Endothelial cell of umbilical vein (primary cell): ENCODE measurements at regions not wholly inside any gene's neighbourhood (a gene's known extent, or its start where the extent isn't known, plus 50 kb on each side); places are given as distances from the start of the nearest gene placed in this dataset.

Source experiments
- BruUV-seq: library from RNA; stranded (reverse); fragments of 400-500 nt; replicated peaks from 2 replicates; lab custom pipeline; 2021; lab: Mats Ljungman, UMichigan
- CTCF ChIA-PET: fragments of 300-600, 350-600 bp; sonication (Branson Sonifier 250); formaldehyde crosslinking; loops from one replicate; lab custom pipeline; 2021; ENCODE audit warnings: antibody characterized with exemption, inconsistent platforms; lab: Charles Lee
- POLR2A ChIA-PET: fragments of 300-600, 350-600 bp; sonication (Branson Sonifier 250); formaldehyde crosslinking; loops from one replicate; lab custom pipeline; 2021; ENCODE audit warnings: antibody characterized with exemption, inconsistent platforms; lab: Charles Lee
- DNase-seq: peaks from one replicate; pipeline ENCODE4 v3.0.0-alpha.2; 2011; ENCODE audit warnings: low read depth, low spot score
- FAIRE-seq: peaks from 2 replicates; lab custom pipeline; 2011; peaks lifted over from hg19 to GRCh38; lab: Jason Lieb, UNC
- H2AFZ ChIP-seq: 2 replicates; pipeline ENCODE4 v1.6.0; 2012; ENCODE audit warnings: low read depth, low read length, control low read depth, inconsistent platforms
- H3K27ac ChIP-seq: 2 replicates; pipeline ENCODE4 v1.5.1; 2011; ENCODE audit warnings: low read depth, mild to moderate bottlenecking, control low read depth, low read length, moderate library complexity; ENCODE audit not compliant: insufficient read depth
- H3K27me3 ChIP-seq, 2 experiments: 2 replicates each; pipeline versions ENCODE4 v1.6.0 to v1.6.1; 2011; ENCODE audit warnings: low read length in 2 of 2, mixed read lengths in 1 of 2; ENCODE audit not compliant: control insufficient read depth in 2 of 2, insufficient read depth in 2 of 2
- H3K36me3 ChIP-seq, 2 experiments: 2 replicates in 1 of 2; 3 replicates in 1 of 2; pipeline ENCODE4 v1.5.1; 2011; ENCODE audit warnings: low read length in 2 of 2, mild to moderate bottlenecking in 1 of 2, moderate library complexity in 1 of 2; ENCODE audit not compliant: control insufficient read depth in 2 of 2, insufficient read depth in 2 of 2; ENCODE audit errors: extremely low read depth in 1 of 2
- H3K4me1 ChIP-seq: 3 replicates; pipeline ENCODE4 v1.5.1; 2011; ENCODE audit warnings: mild to moderate bottlenecking, low read length; ENCODE audit not compliant: control insufficient read depth, insufficient read depth; ENCODE audit errors: extremely low read depth
- H3K4me2 ChIP-seq: 2 replicates; pipeline ENCODE4 v1.6.1; 2011; ENCODE audit warnings: low read length, control low read depth, mixed read lengths; ENCODE audit not compliant: insufficient read depth
- H3K4me3 ChIP-seq, 3 experiments: fragments of 200-600 bp in 1 of 3; sonication (generic), shearing (Covaris generic) in 1 of 3; replicated peaks in 1 of 3; 2 replicates each; pipeline ENCODE4 v1.5.1; 2011 to 2016; ENCODE audit warnings: control low read depth in 3 of 3, low read length in 3 of 3, mild to moderate bottlenecking in 2 of 3, inconsistent platforms in 1 of 3, low read depth in 1 of 3, moderate library complexity in 1 of 3; ENCODE audit not compliant: insufficient read depth in 1 of 3
- H3K79me2 ChIP-seq: 2 replicates; pipeline ENCODE4 v1.6.0; 2012; ENCODE audit warnings: low read length, inconsistent platforms; ENCODE audit not compliant: control insufficient read depth, insufficient read depth
- H3K9ac ChIP-seq: replicated peaks from 2 replicates; pipeline ENCODE3; 2011; ENCODE audit warnings: low read length, control low read depth; ENCODE audit not compliant: insufficient read depth; ENCODE audit errors: extremely low read depth
- H3K9me1 ChIP-seq: replicated peaks from 3 replicates; pipeline ENCODE4 v1.6.0; 2011; ENCODE audit warnings: mild to moderate bottlenecking, low read length; ENCODE audit not compliant: control insufficient read depth, insufficient read depth; ENCODE audit errors: extremely low read depth
- H3K9me3 ChIP-seq: replicated peaks from 2 replicates; pipeline ENCODE4 v1.5.1; 2012; ENCODE audit warnings: low read length, inconsistent platforms; ENCODE audit not compliant: control insufficient read depth, insufficient read depth
- H4K20me1 ChIP-seq: replicated peaks from 2 replicates; pipeline ENCODE3; 2011; ENCODE audit warnings: mild to moderate bottlenecking, low read length; ENCODE audit not compliant: control insufficient read depth, insufficient read depth; ENCODE audit errors: extremely low read depth
- CTCF ChIP-seq, 2 donors: IDR thresholded peaks; 1 replicate in 1 of 2; 2 replicates in 1 of 2; pipeline ENCODE4 v1.5.1; 2011; ENCODE audit warnings: low read length in 2 of 2, mild to moderate bottlenecking in 2 of 2, moderate library complexity in 2 of 2, control low read depth in 1 of 2, inconsistent platforms in 1 of 2, low read depth in 1 of 2; ENCODE audit not compliant: insufficient read depth in 1 of 2; ENCODE audit errors: extremely low read depth in 1 of 2
- EZH2 ChIP-seq: IDR thresholded peaks from 2 replicates; pipeline ENCODE4 v1.6.1; 2012; ENCODE audit warnings: borderline replicate concordance, low read depth, mild to moderate bottlenecking, moderate library complexity, low read length, inconsistent platforms; ENCODE audit not compliant: severe bottlenecking
- FOS ChIP-seq: IDR thresholded peaks from 2 replicates; pipeline ENCODE4 v1.6.1; 2011; ENCODE audit warnings: mild to moderate bottlenecking, low read length, moderate library complexity, borderline replicate concordance; ENCODE audit not compliant: insufficient read depth
- GATA2 ChIP-seq: IDR thresholded peaks from 2 replicates; pipeline ENCODE4 v1.7.0; 2011; ENCODE audit warnings: low read depth, mild to moderate bottlenecking, moderate library complexity, mixed read lengths, low read length; ENCODE audit not compliant: insufficient read length, insufficient read depth
- JUN ChIP-seq: IDR thresholded peaks from 2 replicates; pipeline ENCODE4 v1.6.1; 2011; ENCODE audit warnings: borderline replicate concordance, low read depth; ENCODE audit not compliant: insufficient read length, insufficient read depth
- MAX ChIP-seq: IDR thresholded peaks from 2 replicates; pipeline ENCODE4 v1.6.1; 2011; ENCODE audit not compliant: insufficient read depth, insufficient read length
- MYC ChIP-seq: IDR thresholded peaks from one replicate; pipeline ENCODE4 v1.6.1; 2011; ENCODE audit warnings: mild to moderate bottlenecking, low read depth, low read length
- POLR2A ChIP-seq: IDR thresholded peaks from 2 replicates; pipeline ENCODE4 v1.6.1; 2012; ENCODE audit warnings: low read depth, mild to moderate bottlenecking, control low read depth, low read length
- POLR2AphosphoS5 ChIP-seq: IDR thresholded peaks from 2 replicates; pipeline ENCODE4 v1.6.1; 2012; ENCODE audit warnings: low read depth, mild to moderate bottlenecking, control low read depth, low read length, moderate library complexity; ENCODE audit not compliant: insufficient read depth
- dilution Hi-C: fragments of 300-500 bp; cut with MboI; formaldehyde crosslinking; loops from one replicate; pipeline ENCODE4 v1.15.0; 2019; ENCODE audit warnings: low sequenced_read_pairs; ENCODE audit not compliant: extremely low pct_ligation_motif_present
- intact Hi-C: fragments of 100-400 bp; cut with micrococcal nuclease; formaldehyde crosslinking; loops from one replicate; pipeline ENCODE4 v1.10.0; 2022

DNA sequence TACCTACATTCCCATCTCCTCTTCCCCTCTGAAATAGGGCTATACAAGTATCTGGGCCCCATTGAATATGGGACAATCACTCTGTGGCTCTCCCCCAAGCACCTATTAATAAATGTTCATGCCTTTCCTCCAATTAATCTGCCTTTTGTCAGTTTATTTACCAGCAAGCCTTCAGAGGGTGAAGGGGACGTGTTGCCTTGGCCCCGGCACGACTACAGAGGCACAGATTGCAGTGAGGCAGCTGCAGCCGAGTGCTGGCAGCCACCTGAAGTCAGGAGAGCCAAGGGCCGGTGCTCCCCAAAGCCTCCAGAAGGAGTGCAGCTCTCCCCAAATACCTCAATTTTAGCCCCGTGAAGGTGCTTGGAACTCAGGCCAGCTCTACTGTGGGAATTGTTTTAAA is 580.9 kb upstream of the B3GAT1 start:
- dilution Hi-C loops = no loop called here
- CTCF ChIA-PET = no interaction called here

More for the DNA sequence above, 580.9 kb upstream of the B3GAT1 start:
- H4K20me1 ChIP-seq = no peaks in the 10 kb centered on the region
- no peaks in the 10 kb centered on the region for H3K36me3 ChIP-seq
- no peak overlapping the region for H3K4me3 ChIP-seq
- DNase-seq (no peak), FAIRE-seq (no peak)
- no peak overlapping the region for H3K9ac ChIP-seq
- H3K9me1 ChIP-seq = no peaks in the 10 kb centered on the region
- H3K4me2 ChIP-seq = no peak overlapping the region
- intact Hi-C loops = no loop called here
- no TSS peak for BruUV-seq
- no peaks in the 10 kb centered on the region for H3K27me3 ChIP-seq
- no peak overlapping the region for H3K27ac ChIP-seq
- TF ChIP-seq POLR2A = no peak
- no peak for TF ChIP-seq EZH2
- no peak for TF ChIP-seq JUN
- TF ChIP-seq FOS = no peak
- TF ChIP-seq MAX = no peak
- TF ChIP-seq POLR2AphosphoS5 = no peak
- no peak for TF ChIP-seq CTCF (IDR thresholded peaks at IDR 0.05; ENCODE audit: extremely low read depth in 1 of 2, insufficient read depth in 1 of 2, low read depth in 1 of 2, low read length in 2 of 2)
- no peak for TF ChIP-seq MYC
- TF ChIP-seq GATA2 = no peak
- H3K4me1 ChIP-seq = no peaks in the 10 kb centered on the region
- H3K9me3 ChIP-seq = no peaks in the 10 kb centered on the region
- POLR2A ChIA-PET = no interaction called here
- H2AFZ ChIP-seq = no peak overlapping the region
- no peaks in the 10 kb centered on the region for H3K79me2 ChIP-seq
